ENCODE measurements at regions not wholly inside any gene's neighbourhood (a gene's known extent, or its start where the extent isn't known, plus 50 kb on each side); places are given as distances from the start of the nearest gene placed in this dataset.

DNA sequence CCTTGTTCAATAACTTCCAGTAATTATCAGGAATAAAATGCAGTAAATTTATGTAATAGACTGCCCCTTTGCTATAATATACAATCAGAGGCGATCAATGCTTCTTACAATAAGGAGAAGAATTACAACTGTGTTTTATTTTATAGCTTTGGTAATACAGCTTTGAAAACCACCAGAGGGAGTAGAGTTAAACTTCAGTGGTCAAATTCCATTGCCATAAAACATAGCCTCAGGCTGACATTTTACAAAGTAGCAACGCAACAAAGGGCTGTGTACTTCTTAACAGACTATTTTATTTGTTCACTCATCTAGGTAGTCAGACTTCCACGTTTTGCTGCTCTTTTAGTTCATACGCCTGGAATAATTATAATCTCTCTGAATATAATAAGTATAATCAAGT, 58.5 kb downstream of the TEX13C start:
- Histone ChIP-seq H3K36me3 (ENCODE audit: control insufficient read depth, insufficient read depth, low read length, severe bottlenecking) (no peaks in the 10 kb centered on the region), H3K4me3 (ENCODE audit: low read length) (no peak overlapping the region), H3K27me3 (replicated peaks; ENCODE audit: control insufficient read depth, insufficient read depth, low read length) (no peaks in the 10 kb centered on the region), H3K9ac (ENCODE audit: low read length) (no peak overlapping the region), H3K4me1 (ENCODE audit: control insufficient read depth, insufficient read depth, low read length) (no peaks in the 10 kb centered on the region), H3K9me3 (ENCODE audit: control insufficient read depth, low read length) (peaks cover 7% of the 10 kb centered on the region)
- DNase-seq (ENCODE audit: low read depth): no peak

- Histone ChIP-seq H3K4me3 (ENCODE audit: low read length) (no peak overlapping the region), H3K27me3 (replicated peaks; ENCODE audit: control insufficient read depth, insufficient read depth, low read length) (no peaks in the 10 kb centered on the region), H3K36me3 (ENCODE audit: control insufficient read depth, insufficient read depth, low read length, severe bottlenecking) (no peaks in the 10 kb centered on the region), H3K9ac (ENCODE audit: low read length) (no peak overlapping the region), H3K4me1 (ENCODE audit: control insufficient read depth, insufficient read depth, low read length) (no peaks in the 10 kb centered on the region), H3K9me3 (ENCODE audit: control insufficient read depth, low read length) (peaks cover 7% of the 10 kb centered on the region)
- DNase-seq (ENCODE audit: low read depth): no peak
Observed at GRCh38 chrX:125378770-125379169, 59.1 kb downstream of the TEX13C start.

DNA sequence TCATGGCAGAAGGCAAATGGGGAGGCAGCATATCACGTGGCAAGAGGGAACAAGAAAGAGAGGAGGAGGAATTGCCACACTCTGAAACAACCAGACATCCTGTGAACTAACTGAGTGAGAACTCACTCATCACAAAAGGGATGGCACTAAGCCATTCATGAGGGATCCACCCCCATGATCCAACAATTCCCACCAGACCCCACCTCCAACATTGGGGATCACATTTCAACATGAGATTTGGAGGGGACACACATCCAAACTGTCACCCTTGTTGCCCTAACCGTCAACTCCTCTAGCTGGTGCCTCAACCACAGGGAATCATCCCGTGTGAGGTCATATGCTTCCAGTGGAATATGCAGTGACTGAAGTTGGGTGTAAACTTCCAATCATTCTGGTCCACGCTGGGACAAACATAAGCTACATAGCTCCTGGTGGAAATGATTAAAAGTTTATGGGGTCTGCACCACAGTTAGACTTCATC, 62.5 kb downstream of the TEX13C start:
- peaks cover 7% of the 10 kb centered on the region for H3K9me3 ChIP-seq (ENCODE audit: control insufficient read depth, low read length)
- no peak overlapping the region for H3K9ac ChIP-seq (ENCODE audit: low read length)
- no peaks in the 10 kb centered on the region for H3K27me3 ChIP-seq (replicated peaks; ENCODE audit: control insufficient read depth, insufficient read depth, low read length)
- H3K36me3 ChIP-seq (ENCODE audit: control insufficient read depth, insufficient read depth, low read length, severe bottlenecking): no peaks in the 10 kb centered on the region
- no peaks in the 10 kb centered on the region for H3K4me1 ChIP-seq (ENCODE audit: control insufficient read depth, insufficient read depth, low read length)
- DNase-seq (ENCODE audit: low read depth): no peak
- no peak overlapping the region for H3K4me3 ChIP-seq (ENCODE audit: low read length)

GRCh38 chrX:125382889-125383288, 63.2 kb downstream of the TEX13C start:
- DNase-seq (ENCODE audit: low read depth): no peak
- Histone ChIP-seq H3K9ac (ENCODE audit: low read length) (no peak overlapping the region), H3K4me3 (ENCODE audit: low read length) (no peak overlapping the region), H3K27me3 (replicated peaks; ENCODE audit: control insufficient read depth, insufficient read depth, low read length) (no peaks in the 10 kb centered on the region), H3K36me3 (ENCODE audit: control insufficient read depth, insufficient read depth, low read length, severe bottlenecking) (no peaks in the 10 kb centered on the region), H3K4me1 (ENCODE audit: control insufficient read depth, insufficient read depth, low read length) (no peaks in the 10 kb centered on the region), H3K9me3 (ENCODE audit: control insufficient read depth, low read length) (peaks cover 7% of the 10 kb centered on the region)

DNA sequence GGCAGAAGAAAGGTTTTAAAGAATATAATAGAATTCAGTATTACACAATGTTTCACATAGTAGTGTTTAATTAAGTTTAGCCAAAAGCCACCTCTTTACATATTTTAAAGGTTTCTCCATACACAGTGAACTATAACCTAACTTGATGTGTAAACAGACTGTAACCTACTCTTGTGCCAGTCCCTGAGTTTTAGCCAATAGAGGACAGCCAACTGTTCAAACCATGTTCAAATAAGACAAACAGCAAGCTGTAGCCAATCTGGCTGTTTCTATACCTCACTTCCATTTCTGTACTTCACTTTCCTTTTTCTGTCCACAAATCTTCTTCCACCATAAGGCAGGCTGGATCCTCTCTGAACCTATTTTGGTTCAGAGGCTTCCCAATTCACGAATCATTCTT, 65.2 kb downstream of the TEX13C start:
- no peaks in the 10 kb centered on the region for H3K36me3 ChIP-seq (ENCODE audit: control insufficient read depth, insufficient read depth, low read length, severe bottlenecking)
- H3K9ac ChIP-seq (ENCODE audit: low read length): no peak overlapping the region
- H3K4me3 ChIP-seq (ENCODE audit: low read length): no peak overlapping the region
- DNase-seq (ENCODE audit: low read depth): no peak
- no peaks in the 10 kb centered on the region for H3K4me1 ChIP-seq (ENCODE audit: control insufficient read depth, insufficient read depth, low read length)
- H3K9me3 ChIP-seq (ENCODE audit: control insufficient read depth, low read length): peaks cover 7% of the 10 kb centered on the region
- peaks cover 4% of the 10 kb centered on the region for H3K27me3 ChIP-seq (replicated peaks; ENCODE audit: control insufficient read depth, insufficient read depth, low read length)

GRCh38 chrX:125387945-125388344, 68.3 kb downstream of the TEX13C start:
- H3K4me3 ChIP-seq (ENCODE audit: low read length): no peak overlapping the region
- H3K36me3 ChIP-seq (ENCODE audit: control insufficient read depth, insufficient read depth, low read length, severe bottlenecking): no peaks in the 10 kb centered on the region
- H3K9ac ChIP-seq (ENCODE audit: low read length): no peak overlapping the region
- no peak for DNase-seq (ENCODE audit: low read depth)
- no peaks in the 10 kb centered on the region for H3K9me3 ChIP-seq (ENCODE audit: control insufficient read depth, low read length)
- H3K4me1 ChIP-seq (ENCODE audit: control insufficient read depth, insufficient read depth, low read length): no peaks in the 10 kb centered on the region
- H3K27me3 ChIP-seq (replicated peaks; ENCODE audit: control insufficient read depth, insufficient read depth, low read length): peaks cover 4% of the 10 kb centered on the region

DNA sequence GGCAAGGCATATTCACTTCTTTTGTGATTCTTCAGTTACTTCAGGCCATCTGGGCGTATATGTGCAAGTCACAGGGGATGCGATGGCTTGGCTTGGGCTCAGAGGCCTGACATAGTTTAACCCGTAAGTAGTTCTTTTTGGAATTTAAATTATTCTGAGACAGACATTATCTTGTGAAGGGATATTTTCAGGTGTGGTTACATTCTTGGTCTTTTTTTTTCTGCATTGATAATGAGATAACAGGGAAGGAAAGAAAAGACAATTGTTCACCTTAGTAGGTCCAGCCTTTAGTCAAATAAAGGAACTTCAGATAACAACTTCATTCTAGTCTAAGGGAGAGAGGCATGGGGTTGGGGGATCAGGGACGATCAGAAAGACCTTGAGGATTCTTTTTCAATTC, 74.8 kb downstream of the TEX13C start:
- Histone ChIP-seq H3K9ac (ENCODE audit: low read length) (no peak overlapping the region), H3K9me3 (ENCODE audit: control insufficient read depth, low read length) (no peaks in the 10 kb centered on the region), H3K27me3 (replicated peaks; ENCODE audit: control insufficient read depth, insufficient read depth, low read length) (no peaks in the 10 kb centered on the region), H3K4me3 (ENCODE audit: low read length) (no peak overlapping the region), H3K4me1 (ENCODE audit: control insufficient read depth, insufficient read depth, low read length) (no peaks in the 10 kb centered on the region), H3K36me3 (ENCODE audit: control insufficient read depth, insufficient read depth, low read length, severe bottlenecking) (no peaks in the 10 kb centered on the region)
- no peak for DNase-seq (ENCODE audit: low read depth)

DNA sequence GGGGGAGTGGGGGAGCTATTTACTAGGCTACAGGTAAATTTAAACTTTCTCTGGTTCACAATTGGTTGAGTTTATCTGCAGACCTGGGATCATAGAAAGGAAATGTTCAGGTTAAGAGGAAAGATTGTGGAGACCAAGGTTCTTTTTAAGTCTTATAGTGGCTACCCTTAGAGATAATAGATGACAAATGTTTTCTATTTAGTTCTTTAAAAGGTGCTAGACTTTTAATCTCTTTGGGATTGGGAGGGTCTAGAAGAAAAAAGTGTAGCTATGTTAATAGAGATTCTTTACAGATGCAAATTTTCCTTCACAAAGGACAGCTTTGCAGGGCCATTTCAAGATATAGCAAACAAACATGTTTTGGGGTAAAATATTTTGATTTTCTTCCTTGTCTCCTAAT, 76.0 kb downstream of the TEX13C start:
- Histone ChIP-seq H3K4me1 (ENCODE audit: control insufficient read depth, insufficient read depth, low read length) (no peaks in the 10 kb centered on the region), H3K36me3 (ENCODE audit: control insufficient read depth, insufficient read depth, low read length, severe bottlenecking) (no peaks in the 10 kb centered on the region), H3K27me3 (replicated peaks; ENCODE audit: control insufficient read depth, insufficient read depth, low read length) (no peaks in the 10 kb centered on the region), H3K9me3 (ENCODE audit: control insufficient read depth, low read length) (no peaks in the 10 kb centered on the region), H3K4me3 (ENCODE audit: low read length) (no peak overlapping the region), H3K9ac (ENCODE audit: low read length) (no peak overlapping the region)
- DNase-seq (ENCODE audit: low read depth): no peak

- no peaks in the 10 kb centered on the region for H3K36me3 ChIP-seq (ENCODE audit: control insufficient read depth, insufficient read depth, low read length, severe bottlenecking)
- no peaks in the 10 kb centered on the region for H3K4me1 ChIP-seq (ENCODE audit: control insufficient read depth, insufficient read depth, low read length)
- DNase-seq (ENCODE audit: low read depth): no peak
- no peak overlapping the region for H3K9ac ChIP-seq (ENCODE audit: low read length)
- H3K27me3 ChIP-seq (replicated peaks; ENCODE audit: control insufficient read depth, insufficient read depth, low read length): no peaks in the 10 kb centered on the region
- no peak overlapping the region for H3K4me3 ChIP-seq (ENCODE audit: low read length)
- no peaks in the 10 kb centered on the region for H3K9me3 ChIP-seq (ENCODE audit: control insufficient read depth, low read length)
Observed at GRCh38 chrX:125398959-125399440, 79.3 kb downstream of the TEX13C start.

DNA sequence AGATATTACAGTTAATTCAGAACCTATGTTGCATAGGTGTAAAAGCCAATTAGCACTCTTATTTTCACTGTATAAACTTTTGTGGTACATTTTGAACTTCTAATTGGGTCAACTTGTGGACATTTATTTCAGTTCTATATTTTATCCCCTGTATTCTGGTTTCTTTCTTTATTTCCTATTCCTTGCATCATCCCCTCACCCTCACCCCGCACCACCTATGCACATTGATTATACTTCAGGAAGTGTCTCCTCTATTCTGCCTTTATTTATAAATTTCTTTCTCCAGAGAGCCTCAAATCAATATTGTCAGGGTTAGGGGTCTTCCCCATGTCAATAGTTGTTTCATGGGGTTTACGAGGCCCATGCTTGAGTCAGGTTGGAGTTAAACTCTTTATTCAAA, 83.1 kb downstream of the TEX13C start:
- Histone ChIP-seq H3K4me1 (ENCODE audit: control insufficient read depth, insufficient read depth, low read length) (no peaks in the 10 kb centered on the region), H3K36me3 (ENCODE audit: control insufficient read depth, insufficient read depth, low read length, severe bottlenecking) (no peaks in the 10 kb centered on the region), H3K9me3 (ENCODE audit: control insufficient read depth, low read length) (peaks cover 6% of the 10 kb centered on the region), H3K9ac (ENCODE audit: low read length) (no peak overlapping the region), H3K4me3 (ENCODE audit: low read length) (no peak overlapping the region), H3K27me3 (replicated peaks; ENCODE audit: control insufficient read depth, insufficient read depth, low read length) (no peaks in the 10 kb centered on the region)
- DNase-seq (ENCODE audit: low read depth): no peak

- H3K9me3 ChIP-seq (ENCODE audit: control insufficient read depth, low read length): peaks cover 6% of the 10 kb centered on the region
Observed at GRCh38 chrX:125404667-125405160, 85.0 kb downstream of the TEX13C start.

GRCh38 chrX:125405339-125405738, 85.7 kb downstream of the TEX13C start:
- Histone ChIP-seq H3K9me3 (ENCODE audit: control insufficient read depth, low read length) (peaks cover 6% of the 10 kb centered on the region), H3K4me1 (ENCODE audit: control insufficient read depth, insufficient read depth, low read length) (no peaks in the 10 kb centered on the region), H3K4me3 (ENCODE audit: low read length) (no peak overlapping the region), H3K27me3 (replicated peaks; ENCODE audit: control insufficient read depth, insufficient read depth, low read length) (no peaks in the 10 kb centered on the region), H3K36me3 (ENCODE audit: control insufficient read depth, insufficient read depth, low read length, severe bottlenecking) (no peaks in the 10 kb centered on the region), H3K9ac (ENCODE audit: low read length) (no peak overlapping the region)
- DNase-seq (ENCODE audit: low read depth): no peak

More at GRCh38 chrX:125404667-125405160, 85.0 kb downstream of the TEX13C start:
- Histone ChIP-seq H3K36me3 (ENCODE audit: control insufficient read depth, insufficient read depth, low read length, severe bottlenecking) (no peaks in the 10 kb centered on the region), H3K4me1 (ENCODE audit: control insufficient read depth, insufficient read depth, low read length) (no peaks in the 10 kb centered on the region), H3K9ac (ENCODE audit: low read length) (no peak overlapping the region), H3K27me3 (replicated peaks; ENCODE audit: control insufficient read depth, insufficient read depth, low read length) (no peaks in the 10 kb centered on the region), H3K4me3 (ENCODE audit: low read length) (no peak overlapping the region)
- no peak for DNase-seq (ENCODE audit: low read depth)

Data from adipocyte (in vitro differentiated cells).